Liver (tissue), 3 donors: ENCODE measurements at regions not wholly inside any gene's neighbourhood (a gene's known extent, or its start where the extent isn't known, plus 50 kb on each side); places are given as distances from the start of the nearest gene placed in this dataset.
"Not testable (repeated sequence)": the region's sequence is repeated elsewhere in the genome, so short reads cannot be mapped to it uniquely, and the experiment has no call there.

Experiments used
- FOXA2 ChIP-seq: IDR thresholded peaks from 2 replicates; pipeline ENCODE4 v1.6.1; 2016; ENCODE audit warnings: antibody characterized with exemption
- SP1 ChIP-seq: IDR thresholded peaks from 2 replicates; pipeline ENCODE4 v1.6.1; 2018; ENCODE audit warnings: antibody characterized with exemption, mild to moderate bottlenecking
- TF ChIP-seq, protein P1 (sequence below): fragments of 150-350 bp; IDR thresholded peaks from 2 replicates; pipeline ENCODE4 v1.5.1; 2017; ENCODE audit warnings: improper control_type of control experiment, low read depth, low read length; ENCODE audit not compliant: missing input control
- TF ChIP-seq, protein P2 (sequence below): IDR thresholded peaks from 2 replicates; pipeline ENCODE4 v1.6.1; 2016; ENCODE audit warnings: antibody characterized with exemption
- TF ChIP-seq, protein P3 (sequence below): IDR thresholded peaks from 2 replicates; pipeline ENCODE4 v1.6.1; 2016; ENCODE audit warnings: antibody characterized with exemption, mild to moderate bottlenecking
- donor health status: healthy.
- donor health status: healthy.

GRCh38 chr16:88164196-88165039 is 213.2 kb downstream of the BANP start:
- TF ChIP-seq, protein P1, sequence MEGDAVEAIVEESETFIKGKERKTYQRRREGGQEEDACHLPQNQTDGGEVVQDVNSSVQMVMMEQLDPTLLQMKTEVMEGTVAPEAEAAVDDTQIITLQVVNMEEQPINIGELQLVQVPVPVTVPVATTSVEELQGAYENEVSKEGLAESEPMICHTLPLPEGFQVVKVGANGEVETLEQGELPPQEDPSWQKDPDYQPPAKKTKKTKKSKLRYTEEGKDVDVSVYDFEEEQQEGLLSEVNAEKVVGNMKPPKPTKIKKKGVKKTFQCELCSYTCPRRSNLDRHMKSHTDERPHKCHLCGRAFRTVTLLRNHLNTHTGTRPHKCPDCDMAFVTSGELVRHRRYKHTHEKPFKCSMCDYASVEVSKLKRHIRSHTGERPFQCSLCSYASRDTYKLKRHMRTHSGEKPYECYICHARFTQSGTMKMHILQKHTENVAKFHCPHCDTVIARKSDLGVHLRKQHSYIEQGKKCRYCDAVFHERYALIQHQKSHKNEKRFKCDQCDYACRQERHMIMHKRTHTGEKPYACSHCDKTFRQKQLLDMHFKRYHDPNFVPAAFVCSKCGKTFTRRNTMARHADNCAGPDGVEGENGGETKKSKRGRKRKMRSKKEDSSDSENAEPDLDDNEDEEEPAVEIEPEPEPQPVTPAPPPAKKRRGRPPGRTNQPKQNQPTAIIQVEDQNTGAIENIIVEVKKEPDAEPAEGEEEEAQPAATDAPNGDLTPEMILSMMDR: not testable (repeated sequence)
- TF ChIP-seq, protein P2, sequence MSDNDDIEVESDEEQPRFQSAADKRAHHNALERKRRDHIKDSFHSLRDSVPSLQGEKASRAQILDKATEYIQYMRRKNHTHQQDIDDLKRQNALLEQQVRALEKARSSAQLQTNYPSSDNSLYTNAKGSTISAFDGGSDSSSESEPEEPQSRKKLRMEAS: not testable (repeated sequence)
- TF ChIP-seq, protein P3, sequence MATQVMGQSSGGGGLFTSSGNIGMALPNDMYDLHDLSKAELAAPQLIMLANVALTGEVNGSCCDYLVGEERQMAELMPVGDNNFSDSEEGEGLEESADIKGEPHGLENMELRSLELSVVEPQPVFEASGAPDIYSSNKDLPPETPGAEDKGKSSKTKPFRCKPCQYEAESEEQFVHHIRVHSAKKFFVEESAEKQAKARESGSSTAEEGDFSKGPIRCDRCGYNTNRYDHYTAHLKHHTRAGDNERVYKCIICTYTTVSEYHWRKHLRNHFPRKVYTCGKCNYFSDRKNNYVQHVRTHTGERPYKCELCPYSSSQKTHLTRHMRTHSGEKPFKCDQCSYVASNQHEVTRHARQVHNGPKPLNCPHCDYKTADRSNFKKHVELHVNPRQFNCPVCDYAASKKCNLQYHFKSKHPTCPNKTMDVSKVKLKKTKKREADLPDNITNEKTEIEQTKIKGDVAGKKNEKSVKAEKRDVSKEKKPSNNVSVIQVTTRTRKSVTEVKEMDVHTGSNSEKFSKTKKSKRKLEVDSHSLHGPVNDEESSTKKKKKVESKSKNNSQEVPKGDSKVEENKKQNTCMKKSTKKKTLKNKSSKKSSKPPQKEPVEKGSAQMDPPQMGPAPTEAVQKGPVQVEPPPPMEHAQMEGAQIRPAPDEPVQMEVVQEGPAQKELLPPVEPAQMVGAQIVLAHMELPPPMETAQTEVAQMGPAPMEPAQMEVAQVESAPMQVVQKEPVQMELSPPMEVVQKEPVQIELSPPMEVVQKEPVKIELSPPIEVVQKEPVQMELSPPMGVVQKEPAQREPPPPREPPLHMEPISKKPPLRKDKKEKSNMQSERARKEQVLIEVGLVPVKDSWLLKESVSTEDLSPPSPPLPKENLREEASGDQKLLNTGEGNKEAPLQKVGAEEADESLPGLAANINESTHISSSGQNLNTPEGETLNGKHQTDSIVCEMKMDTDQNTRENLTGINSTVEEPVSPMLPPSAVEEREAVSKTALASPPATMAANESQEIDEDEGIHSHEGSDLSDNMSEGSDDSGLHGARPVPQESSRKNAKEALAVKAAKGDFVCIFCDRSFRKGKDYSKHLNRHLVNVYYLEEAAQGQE: not testable (repeated sequence)
- not testable (repeated sequence) for TF ChIP-seq FOXA2, SP1
